Astrocyte of the cerebellum (primary cell): ENCODE measurements at regions not wholly inside any gene's neighbourhood (a gene's known extent, or its start where the extent isn't known, plus 50 kb on each side); places are given as distances from the start of the nearest gene placed in this dataset.
"Not testable (repeated sequence)": the region's sequence is repeated elsewhere in the genome, so short reads cannot be mapped to it uniquely, and the experiment has no call there.

Experiments used
- DNase-seq: peaks from one replicate; pipeline ENCODE4 v3.0.0-alpha.2; 2011; ENCODE audit warnings: low read depth
- H3K4me3 ChIP-seq: 2 replicates; pipeline ENCODE4 v1.5.1; 2011; ENCODE audit warnings: mild to moderate bottlenecking, low read depth, low read length, moderate library complexity
- in situ Hi-C: cut with HindIII; loops from 2 replicates; pipeline ENCODE4 v1.10.0; 2017; ENCODE audit warnings: low sequenced_read_pairs
- TF ChIP-seq, protein P1 (sequence below): IDR thresholded peaks from 2 replicates; pipeline ENCODE4 v1.5.1; 2012; ENCODE audit warnings: low read length, low read depth, moderate library complexity, mild to moderate bottlenecking; ENCODE audit errors: missing control alignments

DNA sequence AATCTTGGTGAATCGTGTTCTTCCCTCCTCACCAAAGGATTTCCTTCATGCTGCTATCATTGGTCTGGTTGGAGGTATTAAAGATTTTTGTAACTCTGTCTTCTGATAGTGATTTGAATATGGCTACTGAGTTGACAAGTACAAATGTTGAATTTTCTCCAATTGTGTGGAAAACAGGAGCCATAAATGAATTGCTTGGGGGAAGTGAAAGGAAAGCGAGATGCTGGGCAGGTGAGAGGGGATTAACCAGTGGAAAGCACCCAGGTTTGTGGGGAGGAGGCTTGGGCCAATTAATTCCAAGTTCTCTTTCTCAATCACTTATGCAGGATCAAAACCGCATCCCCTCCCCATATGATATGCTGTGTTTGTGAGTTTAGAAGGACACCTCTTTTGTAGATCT lies 372.5 kb downstream of the IL20RB start:
- in situ Hi-C loops = no loop called here

DNA sequence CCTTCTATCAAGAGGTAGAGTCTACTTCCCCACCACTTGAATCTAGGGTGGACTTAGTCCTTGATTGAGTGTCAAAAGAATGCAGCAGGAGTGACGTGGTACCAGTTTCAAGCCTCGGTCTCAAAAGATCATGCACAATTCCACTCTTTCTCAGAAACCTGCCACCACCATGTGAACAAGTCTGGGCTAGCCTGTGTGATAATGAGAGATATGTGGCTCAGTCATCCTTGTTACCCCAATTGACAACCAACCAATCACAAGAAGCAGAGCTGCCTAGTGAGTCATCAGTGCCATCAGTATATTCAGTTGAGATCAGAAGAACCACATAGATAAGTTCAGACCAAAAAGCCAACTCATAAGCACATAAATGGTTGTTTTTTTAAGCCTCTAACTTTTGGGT lies 374.5 kb downstream of the IL20RB start:
- in situ Hi-C loops = no loop called here
- no peak overlapping the region for H3K4me3 ChIP-seq
- no peak for DNase-seq
- TF ChIP-seq, protein P1, sequence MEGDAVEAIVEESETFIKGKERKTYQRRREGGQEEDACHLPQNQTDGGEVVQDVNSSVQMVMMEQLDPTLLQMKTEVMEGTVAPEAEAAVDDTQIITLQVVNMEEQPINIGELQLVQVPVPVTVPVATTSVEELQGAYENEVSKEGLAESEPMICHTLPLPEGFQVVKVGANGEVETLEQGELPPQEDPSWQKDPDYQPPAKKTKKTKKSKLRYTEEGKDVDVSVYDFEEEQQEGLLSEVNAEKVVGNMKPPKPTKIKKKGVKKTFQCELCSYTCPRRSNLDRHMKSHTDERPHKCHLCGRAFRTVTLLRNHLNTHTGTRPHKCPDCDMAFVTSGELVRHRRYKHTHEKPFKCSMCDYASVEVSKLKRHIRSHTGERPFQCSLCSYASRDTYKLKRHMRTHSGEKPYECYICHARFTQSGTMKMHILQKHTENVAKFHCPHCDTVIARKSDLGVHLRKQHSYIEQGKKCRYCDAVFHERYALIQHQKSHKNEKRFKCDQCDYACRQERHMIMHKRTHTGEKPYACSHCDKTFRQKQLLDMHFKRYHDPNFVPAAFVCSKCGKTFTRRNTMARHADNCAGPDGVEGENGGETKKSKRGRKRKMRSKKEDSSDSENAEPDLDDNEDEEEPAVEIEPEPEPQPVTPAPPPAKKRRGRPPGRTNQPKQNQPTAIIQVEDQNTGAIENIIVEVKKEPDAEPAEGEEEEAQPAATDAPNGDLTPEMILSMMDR = no peak

More for the DNA sequence above, 372.5 kb downstream of the IL20RB start:
- TF ChIP-seq, protein P1 = no peak
- H3K4me3 ChIP-seq = no peak overlapping the region
- DNase-seq = no peak

DNA sequence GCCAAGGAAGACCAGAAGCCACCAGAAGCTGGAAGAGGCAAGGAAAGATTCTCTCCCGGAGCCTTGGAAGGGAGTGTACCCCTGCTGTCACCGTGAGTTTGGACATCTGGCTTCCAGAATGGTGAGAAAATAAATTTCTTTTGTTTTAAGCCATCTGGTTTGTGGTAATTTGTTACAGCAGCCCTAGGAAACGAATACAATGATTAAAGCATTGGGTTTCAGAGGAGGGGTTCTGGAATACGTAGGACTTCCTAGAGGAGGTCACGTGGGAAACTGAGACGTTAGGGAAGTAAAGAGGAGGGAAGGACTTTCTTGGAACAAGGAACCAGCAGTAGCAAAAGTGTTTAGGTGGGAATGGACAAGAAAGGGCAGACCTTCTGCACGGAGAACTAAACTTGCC lies 377.7 kb downstream of the IL20RB start:
- TF ChIP-seq, protein P1 = no peak
- no peak overlapping the region for H3K4me3 ChIP-seq
- no peak for DNase-seq
- in situ Hi-C loops = no loop called here

DNA sequence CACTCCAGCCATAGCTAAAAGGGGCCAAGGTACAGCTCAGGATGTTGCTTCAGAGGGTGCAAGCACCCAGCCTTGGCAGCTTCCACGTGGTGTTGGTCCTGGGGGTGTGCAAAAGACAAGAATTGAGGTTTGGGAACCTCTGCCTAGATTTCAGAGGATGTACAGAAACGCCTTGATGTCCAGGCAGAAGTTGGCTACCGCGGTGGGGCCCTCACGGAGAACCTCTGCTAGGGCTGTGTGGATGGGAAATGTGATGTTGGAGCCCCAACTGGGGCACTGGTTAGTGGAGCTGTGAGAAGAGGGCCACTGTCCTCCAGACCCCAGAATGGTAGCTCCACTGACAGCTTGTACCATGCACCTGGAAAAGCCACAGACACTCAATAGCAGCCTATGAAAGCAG lies 380.6 kb downstream of the IL20RB start:
- DNase-seq, in situ Hi-C loops: not testable (repeated sequence)

DNA sequence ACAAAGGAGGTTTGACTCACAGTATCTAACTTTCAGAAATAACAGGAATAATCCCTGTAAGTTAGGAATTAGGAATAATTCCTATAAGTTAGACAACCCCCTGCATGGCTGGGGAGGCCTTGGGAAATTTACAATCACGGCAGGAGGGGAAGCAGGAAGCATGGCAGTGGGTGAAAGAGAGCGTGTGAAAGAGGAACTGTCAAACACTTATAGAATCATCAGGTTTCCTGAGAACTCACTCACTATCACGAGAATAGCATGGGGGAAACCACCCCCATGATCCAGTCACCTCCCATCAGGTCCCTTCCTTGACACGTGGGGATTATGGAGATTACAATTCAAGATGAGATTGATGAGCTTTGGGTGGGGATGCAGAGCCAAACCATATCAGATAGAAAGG lies 385.5 kb downstream of the IL20RB start:
- H3K4me3 ChIP-seq = no peak overlapping the region
- no peak for DNase-seq
- TF ChIP-seq, protein P1 = no peak
- in situ Hi-C loops = no loop called here

More for the DNA sequence above, 380.6 kb downstream of the IL20RB start:
- not testable (repeated sequence) for H3K4me3 ChIP-seq

DNA sequence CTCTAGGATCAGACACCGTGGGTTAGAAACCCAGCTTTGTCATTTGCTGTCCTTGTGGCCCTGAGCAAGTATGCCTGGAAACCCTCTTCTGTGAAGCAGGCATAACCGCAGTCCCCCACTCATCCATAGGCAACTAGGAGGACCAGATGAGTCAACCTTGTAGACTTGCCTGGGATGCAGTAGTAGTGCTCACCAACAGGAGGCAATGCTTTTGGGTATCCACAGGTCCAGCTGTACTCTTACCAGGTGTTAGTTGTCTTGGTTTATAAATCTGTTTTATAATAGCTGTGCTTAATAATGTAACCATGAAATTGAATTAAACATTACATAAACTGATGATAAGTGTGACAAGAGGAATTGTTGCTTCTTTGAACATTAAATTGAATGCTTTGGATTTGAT lies 389.3 kb downstream of the IL20RB start:
- in situ Hi-C loops = no loop called here
- TF ChIP-seq, protein P1 = no peak

DNA sequence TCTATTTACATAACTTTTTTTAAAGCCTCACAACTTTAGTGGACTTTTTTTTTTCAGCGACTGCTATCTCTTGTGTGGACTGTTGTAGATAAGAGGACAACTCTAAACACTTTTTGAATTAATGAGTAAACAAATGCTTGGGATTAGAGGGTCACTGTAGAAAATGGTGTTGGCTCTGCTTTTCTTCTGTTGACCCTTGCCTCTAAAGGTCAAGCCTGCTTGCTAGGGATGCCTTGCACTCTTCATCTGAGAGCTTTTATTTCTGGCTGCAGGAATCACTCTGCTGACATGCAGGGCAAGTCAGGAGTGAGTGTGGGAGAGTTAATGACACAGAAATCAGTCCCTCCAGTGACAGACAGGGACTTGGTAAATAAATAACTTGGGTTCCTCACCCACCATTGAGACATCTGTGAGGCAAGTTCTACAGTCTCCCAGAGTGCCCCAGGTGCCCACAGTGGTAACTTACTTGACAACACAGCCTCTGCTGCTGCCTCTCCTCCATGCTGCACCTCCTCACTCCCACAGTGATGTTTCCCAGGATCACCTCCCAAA lies 390.1 kb downstream of the IL20RB start:
- in situ Hi-C loops = no loop called here
- TF ChIP-seq, protein P1 = no peak
- no peak for DNase-seq
- H3K4me3 ChIP-seq = no peak overlapping the region

More for the DNA sequence above, 389.3 kb downstream of the IL20RB start:
- no peak overlapping the region for H3K4me3 ChIP-seq
- no peak for DNase-seq
